ENCODE measurements at regions not wholly inside any gene's neighbourhood (a gene's known extent, or its start where the extent isn't known, plus 50 kb on each side); places are given as distances from the start of the nearest gene placed in this dataset.

DNA sequence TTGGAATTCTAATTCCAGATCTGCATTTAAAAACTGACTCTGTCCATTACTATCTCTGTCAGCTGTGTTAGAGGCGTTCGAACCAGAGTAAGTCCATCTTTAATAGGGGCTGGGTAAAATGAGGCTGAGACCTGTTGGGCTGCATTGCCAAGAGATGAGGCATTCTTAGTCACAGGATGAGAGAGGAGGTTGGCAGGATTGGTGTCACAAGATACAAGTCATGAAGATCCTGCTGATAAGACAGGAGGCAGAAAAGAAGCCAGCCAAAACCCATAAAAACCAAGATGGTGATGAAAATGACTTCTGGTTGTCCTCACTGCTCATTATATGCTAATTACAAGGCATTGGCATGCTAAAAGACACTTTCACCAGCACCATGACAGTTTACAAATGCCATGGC, 356.3 kb upstream of the ISX start:
- Histone ChIP-seq H3K27ac (no peak overlapping the region), H3K36me3 (no peaks in the 10 kb centered on the region), H4K20me1 (ENCODE audit: low read depth) (no peaks in the 10 kb centered on the region), H3K4me2 (no peak overlapping the region), H2AFZ (replicated peaks) (no peak overlapping the region), H3K79me2 (ENCODE audit: low read depth) (no peaks in the 10 kb centered on the region), H3K9ac (no peak overlapping the region), H3K9me3 (ENCODE audit: low read depth) (no peaks in the 10 kb centered on the region), H3F3A (ENCODE audit: low read depth) (no peaks in the 10 kb centered on the region), H3K4me1 (no peaks in the 10 kb centered on the region), H3K4me3 (no peak overlapping the region), H3K27me3 (no peaks in the 10 kb centered on the region)
- no peaks in the 10 kb centered on the region for H3K9me3 Mint-ChIP-seq
- H3K27ac Mint-ChIP-seq = no peak overlapping the region
- TF ChIP-seq EZH2 (IDR thresholded peaks at IDR 0.05) (no peak), EZH2phosphoT487 (IDR thresholded peaks at IDR 0.05) (no peak), CTCF (IDR thresholded peaks at IDR 0.05) (no peak)
- peaks cover 4% of the 10 kb centered on the region for H3K27me3 Mint-ChIP-seq (ENCODE audit: insufficient read depth, low read depth)
- no peaks in the 10 kb centered on the region for H3K4me1 Mint-ChIP-seq
- no peak overlapping the region for H3K4me3 Mint-ChIP-seq
- H3K36me3 Mint-ChIP-seq = no peaks in the 10 kb centered on the region
- DNase-seq (ENCODE audit: low spot score) = no peak

- H3K9ac ChIP-seq = no peak overlapping the region
- H3K27ac Mint-ChIP-seq = no peak overlapping the region
- peaks cover 15% of the 10 kb centered on the region for H3K9me3 Mint-ChIP-seq
- no peaks in the 10 kb centered on the region for H3K36me3 Mint-ChIP-seq
- no peaks in the 10 kb centered on the region for H3K79me2 ChIP-seq (ENCODE audit: low read depth)
- H3K4me2 ChIP-seq = no peak overlapping the region
- no peak for DNase-seq (ENCODE audit: low spot score)
- no peaks in the 10 kb centered on the region for H3K4me1 Mint-ChIP-seq
- H3K36me3 ChIP-seq = no peaks in the 10 kb centered on the region
- no peaks in the 10 kb centered on the region for H4K20me1 ChIP-seq (ENCODE audit: low read depth)
- no peak overlapping the region for H3K4me3 Mint-ChIP-seq
- H2AFZ ChIP-seq (replicated peaks) = no peak overlapping the region
- no peaks in the 10 kb centered on the region for H3K9me3 ChIP-seq (ENCODE audit: low read depth)
- H3F3A ChIP-seq (ENCODE audit: low read depth) = no peaks in the 10 kb centered on the region
- no peaks in the 10 kb centered on the region for H3K27me3 Mint-ChIP-seq (ENCODE audit: insufficient read depth, low read depth)
- TF ChIP-seq EZH2 (IDR thresholded peaks at IDR 0.05) (no peak), EZH2phosphoT487 (IDR thresholded peaks at IDR 0.05) (no peak), CTCF (IDR thresholded peaks at IDR 0.05) (no peak)
- no peak overlapping the region for H3K27ac ChIP-seq
- H3K27me3 ChIP-seq = no peaks in the 10 kb centered on the region
- no peak overlapping the region for H3K4me3 ChIP-seq
- H3K4me1 ChIP-seq = no peaks in the 10 kb centered on the region
Measured at GRCh38 chr22:34722901-34723300, 343.1 kb upstream of the ISX start.

GRCh38 chr22:34736081-34736480, 329.9 kb upstream of the ISX start:
- no peak overlapping the region for H2AFZ ChIP-seq (replicated peaks)
- no peaks in the 10 kb centered on the region for H3F3A ChIP-seq (ENCODE audit: low read depth)
- no peaks in the 10 kb centered on the region for H3K9me3 ChIP-seq (ENCODE audit: low read depth)
- no peaks in the 10 kb centered on the region for H3K27me3 ChIP-seq
- H3K9me3 Mint-ChIP-seq = peaks cover 5% of the 10 kb centered on the region
- H3K36me3 Mint-ChIP-seq = no peaks in the 10 kb centered on the region
- no peak overlapping the region for H3K9ac ChIP-seq
- no peak for TF ChIP-seq CTCF (IDR thresholded peaks at IDR 0.05)
- no peak for TF ChIP-seq EZH2phosphoT487 (IDR thresholded peaks at IDR 0.05)
- no peak for TF ChIP-seq EZH2 (IDR thresholded peaks at IDR 0.05)
- H3K4me2 ChIP-seq = no peak overlapping the region
- no peak overlapping the region for H3K4me3 ChIP-seq
- H3K4me1 ChIP-seq = no peaks in the 10 kb centered on the region
- no peaks in the 10 kb centered on the region for H3K27me3 Mint-ChIP-seq (ENCODE audit: insufficient read depth, low read depth)
- no peak overlapping the region for H3K27ac Mint-ChIP-seq
- H3K4me3 Mint-ChIP-seq = no peak overlapping the region
- H3K4me1 Mint-ChIP-seq = peaks cover 2% of the 10 kb centered on the region
- H3K27ac ChIP-seq = no peak overlapping the region
- H4K20me1 ChIP-seq (ENCODE audit: low read depth) = no peaks in the 10 kb centered on the region
- no peak for DNase-seq (ENCODE audit: low spot score)
- H3K79me2 ChIP-seq (ENCODE audit: low read depth) = no peaks in the 10 kb centered on the region
- no peaks in the 10 kb centered on the region for H3K36me3 ChIP-seq
